OCI-LY3 (cell line): ENCODE measurements at regions not wholly inside any gene's neighbourhood (a gene's known extent, or its start where the extent isn't known, plus 50 kb on each side); places are given as distances from the start of the nearest gene placed in this dataset.

Experiments used
- EZH2phosphoT487 ChIP-seq: fragments of 200-600 bp; shearing (Covaris generic); IDR thresholded peaks from 2 replicates; pipeline ENCODE4 v1.6.1; 2018; ENCODE audit warnings: antibody characterized with exemption, mixed run types, low read depth
- TF ChIP-seq, protein P1 (sequence below): fragments of 200-600, 300-600 bp; sonication (generic); IDR thresholded peaks from 2 replicates; pipeline ENCODE4 v1.5.1; 2014; ENCODE audit warnings: antibody characterized with exemption, low read length, low read depth

- TF ChIP-seq, protein P1, sequence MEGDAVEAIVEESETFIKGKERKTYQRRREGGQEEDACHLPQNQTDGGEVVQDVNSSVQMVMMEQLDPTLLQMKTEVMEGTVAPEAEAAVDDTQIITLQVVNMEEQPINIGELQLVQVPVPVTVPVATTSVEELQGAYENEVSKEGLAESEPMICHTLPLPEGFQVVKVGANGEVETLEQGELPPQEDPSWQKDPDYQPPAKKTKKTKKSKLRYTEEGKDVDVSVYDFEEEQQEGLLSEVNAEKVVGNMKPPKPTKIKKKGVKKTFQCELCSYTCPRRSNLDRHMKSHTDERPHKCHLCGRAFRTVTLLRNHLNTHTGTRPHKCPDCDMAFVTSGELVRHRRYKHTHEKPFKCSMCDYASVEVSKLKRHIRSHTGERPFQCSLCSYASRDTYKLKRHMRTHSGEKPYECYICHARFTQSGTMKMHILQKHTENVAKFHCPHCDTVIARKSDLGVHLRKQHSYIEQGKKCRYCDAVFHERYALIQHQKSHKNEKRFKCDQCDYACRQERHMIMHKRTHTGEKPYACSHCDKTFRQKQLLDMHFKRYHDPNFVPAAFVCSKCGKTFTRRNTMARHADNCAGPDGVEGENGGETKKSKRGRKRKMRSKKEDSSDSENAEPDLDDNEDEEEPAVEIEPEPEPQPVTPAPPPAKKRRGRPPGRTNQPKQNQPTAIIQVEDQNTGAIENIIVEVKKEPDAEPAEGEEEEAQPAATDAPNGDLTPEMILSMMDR = no peak
- no peak for TF ChIP-seq EZH2phosphoT487
Observed at GRCh38 chr11:103662880-103663279, 373.6 kb upstream of the DDI1 start.
